Hippocampal formation (tissue), 2 donors: ENCODE measurements at regions not wholly inside any gene's neighbourhood (a gene's known extent, or its start where the extent isn't known, plus 50 kb on each side); places are given as distances from the start of the nearest gene placed in this dataset.
"Not testable (repeated sequence)": the region's sequence is repeated elsewhere in the genome, so short reads cannot be mapped to it uniquely, and the experiment has no call there.

Experiments used
- DNase-seq, 2 donors: peaks; one replicate each; lab custom pipeline; 2025; lab: John Stamatoyannopoulos, UW

DNA sequence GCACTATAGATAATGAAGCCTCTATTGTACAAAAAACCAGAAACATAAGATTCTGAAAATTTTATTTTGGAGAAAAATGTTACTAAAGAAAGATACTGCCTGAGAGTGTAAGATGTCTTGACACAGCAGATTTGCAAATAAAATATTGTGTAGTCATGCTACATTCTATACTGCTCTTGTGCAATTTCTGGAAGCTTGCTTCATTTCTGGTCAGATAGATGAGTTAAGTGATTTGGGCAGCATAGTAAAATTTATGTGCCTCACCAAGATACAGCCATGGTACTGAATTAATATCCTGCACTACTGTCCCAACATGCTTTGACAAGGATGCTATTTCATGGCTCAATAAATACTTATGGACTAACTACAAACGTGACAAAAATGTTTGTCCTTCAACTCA is 55.1 kb upstream of the STARD13 start:
- no peak for DNase-seq

DNA sequence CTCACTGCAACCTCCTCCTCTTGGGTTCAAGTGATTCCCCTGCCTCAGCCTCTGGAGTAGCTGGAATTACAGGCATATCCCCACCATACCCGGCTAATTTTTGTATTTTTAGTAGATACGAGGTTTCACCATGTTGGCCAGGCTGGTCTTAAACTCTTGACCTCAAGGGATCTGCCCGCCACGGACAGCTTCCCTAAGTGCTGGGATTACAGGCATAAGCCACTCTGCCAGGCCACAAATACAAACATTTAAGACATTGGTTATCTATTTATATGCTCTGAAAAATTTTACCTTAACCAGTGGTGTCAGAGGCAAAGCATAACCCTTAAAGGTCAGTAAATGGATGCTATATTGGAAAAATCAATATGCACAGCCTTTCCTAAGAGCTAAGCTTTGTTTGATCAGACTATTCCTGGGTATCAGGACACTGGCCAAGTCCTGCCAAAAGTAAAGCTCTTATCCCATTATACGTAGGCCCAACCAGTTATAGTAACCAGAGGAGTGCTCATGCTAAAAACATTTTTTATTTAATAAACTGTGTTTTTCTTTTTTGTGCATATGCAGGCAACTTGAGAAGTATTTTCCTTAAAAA is 56.4 kb upstream of the STARD13 start:
- DNase-seq, result no peak

DNA sequence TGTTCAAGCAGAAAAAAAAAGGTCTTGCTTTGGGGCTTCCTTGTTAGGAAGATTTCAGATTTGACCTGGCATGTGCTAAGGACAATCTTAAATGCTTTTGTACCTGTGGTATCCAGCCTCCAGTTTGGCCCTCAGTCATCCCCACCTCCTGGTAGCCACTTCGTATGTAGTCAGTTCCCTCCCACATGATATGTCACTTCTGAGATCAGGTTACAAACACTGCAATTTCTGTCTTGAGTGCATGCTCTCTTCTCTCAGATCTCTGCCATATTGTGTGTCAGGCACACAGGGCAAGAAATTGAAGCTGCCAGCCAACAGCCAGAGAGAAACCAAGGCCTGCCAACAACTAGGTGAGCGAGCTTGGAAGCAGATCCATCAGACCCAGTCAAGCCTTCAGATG is 60.3 kb upstream of the STARD13 start:
- DNase-seq, result no peak

DNA sequence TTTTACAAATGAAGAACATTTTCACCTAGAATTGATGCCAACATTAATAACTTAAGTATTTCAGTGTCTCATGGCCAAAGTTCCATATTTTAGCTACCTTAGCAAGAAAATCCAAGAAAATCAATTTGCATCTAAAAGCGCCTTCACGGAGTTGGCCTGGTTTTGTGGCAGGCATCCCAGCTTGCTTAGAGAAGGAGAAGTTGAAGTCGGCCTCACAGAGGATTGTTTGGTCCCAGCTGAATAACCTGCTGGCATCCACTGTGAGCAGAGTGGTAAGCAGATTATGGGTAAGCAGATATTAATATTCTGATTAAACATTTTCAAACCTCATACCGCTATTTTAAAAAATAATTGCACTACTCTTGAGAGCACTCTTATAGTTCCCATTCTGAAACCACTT is 62.3 kb upstream of the STARD13 start:
- peak; percentile 23 to 80 for DNase-seq

DNA sequence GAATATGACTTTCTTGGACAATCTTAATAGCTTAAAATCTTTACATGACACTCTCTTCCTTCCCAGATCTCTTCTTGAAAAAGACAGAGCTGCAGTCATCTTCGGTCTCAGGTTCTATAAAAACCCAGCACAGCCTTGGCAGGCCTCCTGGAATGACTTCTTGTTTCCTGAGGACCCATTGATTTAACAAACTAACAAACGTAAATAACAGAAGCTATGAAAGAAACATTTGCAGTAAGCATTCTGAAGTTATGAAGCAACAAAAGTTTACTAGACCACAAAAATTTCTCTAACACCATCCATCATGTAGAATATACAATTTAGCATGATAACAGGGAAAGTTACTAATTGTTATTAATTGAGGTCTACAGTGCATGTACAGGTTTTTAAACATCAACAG is 62.8 kb upstream of the STARD13 start:
- no peak for DNase-seq

GRCh38 chr13:33349288-33349985 is 63.9 kb upstream of the STARD13 start:
- DNase-seq, result no peak

GRCh38 chr13:33349986-33350826 is 64.7 kb upstream of the STARD13 start:
- DNase-seq, result no peak

DNA sequence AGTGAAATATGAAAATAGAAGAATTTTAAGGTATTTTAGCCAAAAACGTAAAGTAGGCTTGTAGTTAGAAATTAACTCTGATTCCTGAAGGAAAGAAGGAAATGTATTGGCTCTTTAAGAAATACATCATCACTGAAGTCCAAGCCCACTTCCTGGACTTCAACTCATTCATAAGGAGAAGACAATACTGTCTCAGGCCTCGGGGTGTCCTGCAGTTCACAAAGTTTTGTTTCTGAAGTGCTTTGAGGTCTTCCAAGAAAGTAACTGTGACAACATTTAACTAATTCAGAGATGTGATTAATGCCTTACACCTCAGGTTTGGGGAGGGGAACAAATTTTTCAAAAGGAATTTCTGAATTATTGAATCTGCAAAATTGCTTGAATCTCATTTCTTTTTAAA is 65.8 kb upstream of the STARD13 start:
- no peak for DNase-seq

DNA sequence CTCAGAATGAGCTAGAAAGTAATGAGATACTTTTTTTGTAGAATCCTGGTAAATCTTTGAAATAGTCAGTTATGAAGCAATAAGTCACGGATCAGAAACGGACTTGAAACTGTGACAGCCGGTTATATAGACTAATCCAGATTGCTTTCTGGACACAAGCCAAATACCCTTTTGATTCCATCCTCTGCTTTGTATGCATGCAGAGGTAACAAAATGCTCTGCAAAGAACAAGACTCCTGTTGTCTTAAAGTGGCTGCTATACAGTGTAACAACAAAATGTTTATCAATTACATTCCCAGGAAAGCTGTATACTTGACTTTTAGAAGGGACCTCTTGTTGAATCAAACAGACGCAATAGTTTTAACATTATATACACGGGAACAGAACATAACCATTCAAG is 66.5 kb upstream of the STARD13 start:
- DNase-seq, result no peak

- no peak for DNase-seq
Measured at GRCh38 chr13:33352526-33352925, 67.0 kb upstream of the STARD13 start.

DNA sequence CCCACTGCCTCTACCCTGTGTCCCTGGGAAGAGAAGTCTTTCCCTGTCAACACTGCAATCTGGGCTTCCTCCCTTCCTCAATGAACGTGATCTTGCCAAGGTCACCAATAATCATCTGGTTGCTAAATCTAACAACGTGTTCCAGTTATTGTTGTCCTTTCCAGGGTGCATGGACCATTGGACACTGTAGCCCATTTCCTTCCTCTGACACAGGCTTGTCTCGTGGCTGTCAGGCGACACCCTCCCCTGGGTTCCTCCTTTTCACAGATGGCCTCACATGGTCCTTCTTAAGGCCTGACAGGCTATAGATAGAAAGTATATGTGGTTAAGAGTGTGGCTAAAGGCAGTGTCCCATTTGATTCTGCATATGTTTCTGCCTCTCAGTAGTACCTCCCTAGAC is 67.7 kb upstream of the STARD13 start:
- peak in 1 of 2 donors; percentile 48 for DNase-seq

- DNase-seq, result no peak
Measured at GRCh38 chr13:33353646-33354045, 68.1 kb upstream of the STARD13 start.

GRCh38 chr13:33355201-33355895 is 69.8 kb upstream of the STARD13 start:
- DNase-seq, result no peak

DNA sequence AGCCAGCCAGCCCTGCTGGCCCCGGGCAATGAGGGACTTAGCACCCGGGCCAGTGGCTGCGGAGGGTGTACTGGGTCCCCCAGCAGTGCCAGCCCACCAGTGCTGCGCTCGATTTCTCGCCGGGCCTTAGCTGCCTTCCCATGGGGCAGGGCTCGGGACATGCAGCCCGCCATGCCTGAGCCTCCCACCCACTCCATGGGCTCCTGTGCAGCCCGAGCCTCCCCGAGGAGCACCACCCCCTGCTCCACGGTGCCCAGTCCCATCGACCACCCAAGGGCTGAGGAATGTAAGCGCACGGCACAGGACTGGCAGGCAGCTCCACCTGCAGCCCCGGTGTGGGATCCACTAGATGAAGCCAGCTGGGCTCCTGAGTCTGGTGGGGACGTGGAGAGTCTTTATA is 72.5 kb upstream of the STARD13 start:
- DNase-seq, result not testable (repeated sequence)

GRCh38 chr13:33362986-33363727 is 77.6 kb upstream of the STARD13 start:
- DNase-seq, result peak in 1 of 2 donors; percentile 42

GRCh38 chr13:33364192-33364591 is 78.6 kb upstream of the STARD13 start:
- DNase-seq, result no peak

- no peak for DNase-seq
Measured at GRCh38 chr13:33366469-33367062, 81.0 kb upstream of the STARD13 start.

DNA sequence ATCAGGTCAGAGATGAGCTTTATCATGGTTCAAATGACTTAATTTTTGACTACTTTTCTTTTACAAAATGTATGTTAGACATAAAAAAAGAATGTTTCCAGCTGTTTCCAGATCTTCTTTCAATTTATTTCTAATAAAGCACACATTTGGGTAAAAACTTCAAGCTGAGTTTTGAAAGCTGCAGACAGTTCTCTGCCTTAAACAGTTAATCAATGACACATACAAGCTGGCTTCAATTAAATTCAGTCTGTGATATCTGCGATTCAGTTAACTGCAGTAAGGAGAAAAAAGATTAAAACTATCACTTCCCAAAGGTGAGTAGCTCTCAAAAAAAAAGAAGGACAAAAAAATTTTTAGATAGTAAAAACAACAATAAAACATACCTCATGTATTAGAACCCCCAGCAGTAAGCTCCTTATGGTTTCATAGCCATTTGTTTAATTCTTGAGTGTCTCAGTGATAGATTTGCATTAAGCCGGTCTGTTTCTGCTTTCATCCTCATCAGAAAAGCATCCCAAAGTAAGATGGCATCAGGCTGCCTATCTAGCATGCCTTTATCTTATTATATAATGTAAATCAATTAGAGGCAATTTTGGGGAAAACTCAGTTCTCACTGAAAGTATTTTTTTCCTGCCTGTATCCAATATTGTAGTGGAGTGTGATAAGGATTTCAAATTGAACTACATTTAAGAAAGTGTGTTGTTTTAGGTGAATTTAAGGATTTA is 81.8 kb upstream of the STARD13 start:
- no peak for DNase-seq

- no peak for DNase-seq
Measured at GRCh38 chr13:33367926-33368325, 82.4 kb upstream of the STARD13 start.

DNA sequence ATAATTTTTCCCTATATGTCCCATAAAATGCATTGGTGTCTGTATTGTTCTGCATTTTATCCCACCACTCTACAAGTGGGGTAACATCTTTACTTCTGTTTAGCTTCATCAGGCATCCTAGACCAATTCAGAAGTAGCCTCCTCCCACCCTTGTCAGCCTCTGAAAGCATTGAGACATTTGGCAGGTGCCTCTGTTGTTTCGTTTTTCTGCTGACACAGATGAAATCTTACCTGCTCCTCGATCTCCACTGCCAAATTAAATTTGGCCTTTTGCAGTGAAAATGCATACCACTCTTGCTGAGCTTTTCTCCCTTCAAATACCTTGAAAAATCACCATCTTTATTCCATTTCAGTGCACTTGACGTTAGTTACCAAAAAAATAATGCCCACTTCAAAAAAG is 83.5 kb upstream of the STARD13 start:
- no peak for DNase-seq
